ENCODE measurements at regions not wholly inside any gene's neighbourhood (a gene's known extent, or its start where the extent isn't known, plus 50 kb on each side); places are given as distances from the start of the nearest gene placed in this dataset.

- H3K4me3 ChIP-seq (ENCODE audit: low read depth, low read length), result no peak overlapping the region
- TF ChIP-seq, protein P1, sequence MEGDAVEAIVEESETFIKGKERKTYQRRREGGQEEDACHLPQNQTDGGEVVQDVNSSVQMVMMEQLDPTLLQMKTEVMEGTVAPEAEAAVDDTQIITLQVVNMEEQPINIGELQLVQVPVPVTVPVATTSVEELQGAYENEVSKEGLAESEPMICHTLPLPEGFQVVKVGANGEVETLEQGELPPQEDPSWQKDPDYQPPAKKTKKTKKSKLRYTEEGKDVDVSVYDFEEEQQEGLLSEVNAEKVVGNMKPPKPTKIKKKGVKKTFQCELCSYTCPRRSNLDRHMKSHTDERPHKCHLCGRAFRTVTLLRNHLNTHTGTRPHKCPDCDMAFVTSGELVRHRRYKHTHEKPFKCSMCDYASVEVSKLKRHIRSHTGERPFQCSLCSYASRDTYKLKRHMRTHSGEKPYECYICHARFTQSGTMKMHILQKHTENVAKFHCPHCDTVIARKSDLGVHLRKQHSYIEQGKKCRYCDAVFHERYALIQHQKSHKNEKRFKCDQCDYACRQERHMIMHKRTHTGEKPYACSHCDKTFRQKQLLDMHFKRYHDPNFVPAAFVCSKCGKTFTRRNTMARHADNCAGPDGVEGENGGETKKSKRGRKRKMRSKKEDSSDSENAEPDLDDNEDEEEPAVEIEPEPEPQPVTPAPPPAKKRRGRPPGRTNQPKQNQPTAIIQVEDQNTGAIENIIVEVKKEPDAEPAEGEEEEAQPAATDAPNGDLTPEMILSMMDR (IDR thresholded peaks at IDR 0.05; ENCODE audit: borderline replicate concordance, insufficient read depth, low read depth, low read length), result no peak
Measured at GRCh38 chr1:55476445-55477015, 261.4 kb upstream of the USP24 start.

DNA sequence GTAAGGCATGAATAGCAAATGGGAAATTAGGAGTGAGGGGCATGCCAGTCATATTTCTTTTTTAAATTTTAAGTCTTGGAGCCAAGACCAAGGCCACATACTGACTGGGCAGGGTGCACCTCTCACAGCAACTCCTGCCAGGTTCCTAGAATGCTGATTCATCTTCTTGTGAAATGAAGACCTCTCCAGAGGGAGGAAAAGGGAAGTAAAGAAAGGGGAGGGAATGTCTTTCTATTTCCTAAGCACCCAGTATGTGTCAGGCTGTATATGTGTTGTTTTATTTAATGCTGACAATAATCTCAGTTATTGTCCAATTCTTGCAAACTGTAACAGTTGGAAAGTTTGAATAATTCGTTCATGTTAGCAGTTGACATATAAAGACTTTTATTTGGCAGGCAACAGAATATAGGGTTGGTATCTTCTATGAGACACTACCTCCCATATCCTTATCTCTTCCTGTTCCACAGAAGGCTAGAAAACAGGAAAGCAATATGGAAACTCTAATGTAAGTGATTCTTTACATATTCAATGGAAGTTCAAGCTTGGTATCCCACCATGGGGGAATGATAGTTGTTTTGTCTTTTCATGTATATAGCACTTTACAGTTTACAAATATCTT lies 259.1 kb upstream of the USP24 start:
- no peak overlapping the region for H3K4me3 ChIP-seq (ENCODE audit: low read depth, low read length)
- TF ChIP-seq, protein P1 (IDR thresholded peaks at IDR 0.05; ENCODE audit: borderline replicate concordance, insufficient read depth, low read depth, low read length), result no peak

GRCh38 chr1:55473661-55474060 lies 258.5 kb upstream of the USP24 start:
- no peak overlapping the region for H3K4me3 ChIP-seq (ENCODE audit: low read depth, low read length)
- TF ChIP-seq, protein P1 (IDR thresholded peaks at IDR 0.05; ENCODE audit: borderline replicate concordance, insufficient read depth, low read depth, low read length), result no peak

GRCh38 chr1:55472784-55473183 lies 257.6 kb upstream of the USP24 start:
- TF ChIP-seq, protein P1 (IDR thresholded peaks at IDR 0.05; ENCODE audit: borderline replicate concordance, insufficient read depth, low read depth, low read length), result no peak
- H3K4me3 ChIP-seq (ENCODE audit: low read depth, low read length), result no peak overlapping the region

GRCh38 chr1:55472115-55472514 lies 257.0 kb upstream of the USP24 start:
- TF ChIP-seq, protein P1 (IDR thresholded peaks at IDR 0.05; ENCODE audit: borderline replicate concordance, insufficient read depth, low read depth, low read length), result no peak
- H3K4me3 ChIP-seq (ENCODE audit: low read depth, low read length), result no peak overlapping the region

DNA sequence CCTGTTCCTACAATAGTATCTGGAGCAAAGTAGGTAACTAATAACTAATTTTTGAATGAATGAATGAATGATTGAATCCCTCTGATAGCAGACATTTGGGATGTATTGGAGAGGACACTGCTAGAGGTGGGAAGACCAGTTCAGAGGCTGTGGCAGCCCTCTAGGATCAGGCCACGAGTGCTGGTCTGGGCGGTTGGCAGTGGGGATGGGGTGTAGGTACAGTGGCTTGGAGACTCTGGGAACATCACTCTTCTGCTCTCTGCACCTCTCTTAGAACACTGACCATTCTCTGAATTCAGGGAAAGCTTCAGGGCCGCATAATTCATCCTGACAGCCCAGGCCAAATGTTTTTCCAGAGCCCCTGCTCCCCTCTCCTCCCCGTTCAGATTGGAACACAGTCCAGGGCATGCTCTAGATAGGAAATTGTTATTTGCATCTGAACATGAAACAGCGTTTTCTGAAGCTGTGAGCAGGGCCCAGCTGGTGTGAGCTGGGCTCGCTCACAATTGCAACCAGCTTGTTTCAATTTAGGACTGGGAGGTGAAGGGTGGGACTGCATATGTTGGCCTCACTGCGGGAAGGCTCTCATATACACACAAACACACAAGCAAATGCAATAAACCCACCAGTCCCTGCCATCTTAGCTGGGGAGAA lies 253.1 kb upstream of the USP24 start:
- TF ChIP-seq, protein P1 (IDR thresholded peaks at IDR 0.05; ENCODE audit: borderline replicate concordance, insufficient read depth, low read depth, low read length), result no peak
- no peak overlapping the region for H3K4me3 ChIP-seq (ENCODE audit: low read depth, low read length)

DNA sequence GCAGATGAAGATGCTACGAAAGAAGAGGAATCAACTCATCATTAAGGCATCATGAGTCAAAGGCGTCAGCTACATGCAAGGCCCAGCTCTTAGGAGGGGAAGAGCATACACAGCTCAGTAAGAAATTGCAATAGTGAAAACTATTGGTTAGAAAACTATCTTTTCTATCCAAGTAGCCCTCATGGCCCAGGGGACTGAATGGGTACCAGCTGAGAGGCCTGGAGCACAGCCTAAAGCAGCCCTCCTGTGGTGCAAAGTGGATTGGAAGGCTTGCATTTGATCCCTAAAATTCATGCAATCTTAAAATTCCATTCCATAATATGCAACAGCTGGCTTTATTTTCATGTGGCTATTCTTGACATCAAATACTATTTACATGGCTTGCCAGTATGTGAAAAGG lies 251.8 kb upstream of the USP24 start:
- TF ChIP-seq, protein P1 (IDR thresholded peaks at IDR 0.05; ENCODE audit: borderline replicate concordance, insufficient read depth, low read depth, low read length), result no peak
- H3K4me3 ChIP-seq (ENCODE audit: low read depth, low read length), result no peak overlapping the region

Data from GM12875 (cell line).